Activated CD8-positive, alpha-beta memory T cell treated with anti-CD3 and anti-CD28 coated beads, Interleukin-2, amount 10 ng/mL, durations not matched to agents 7 days and 5 days (primary cell): ENCODE measurements at regions not wholly inside any gene's neighbourhood (a gene's known extent, or its start where the extent isn't known, plus 50 kb on each side); places are given as distances from the start of the nearest gene placed in this dataset.
A peak's percentile ranks its signal among the peaks of the same experiment; 100 is the strongest.
"Not testable (repeated sequence)": the region's sequence is repeated elsewhere in the genome, so short reads cannot be mapped to it uniquely, and the experiment has no call there.

Source experiments
- ATAC-seq: fragments of 150-1000 bp; cut with Tn5 transposase; one replicate; pipeline ENCODE4 v1.10.0; 2021; ENCODE audit warnings: moderate library complexity
- CTCF ChIA-PET: fragments of 350-600 bp; sonication (Branson Sonifier 250); formaldehyde crosslinking; loops from one replicate; lab custom pipeline; 2021; ENCODE audit warnings: antibody characterized with exemption; lab: Charles Lee
- DNase-seq: peaks from one replicate; pipeline ENCODE4 v3.0.0-alpha.2; 2020
- H3K27ac Mint-ChIP-seq: one replicate; pipeline ENCODE4 v1.8.0; 2021; ENCODE audit warnings: mild to moderate bottlenecking, mixed read lengths
- H3K27me3 Mint-ChIP-seq: one replicate; pipeline ENCODE4 v1.8.0; 2021; ENCODE audit warnings: mixed read lengths
- H3K36me3 Mint-ChIP-seq: one replicate; pipeline ENCODE4 v1.8.0; 2021; ENCODE audit warnings: mild to moderate bottlenecking, mixed read lengths
- H3K4me1 Mint-ChIP-seq: one replicate; pipeline ENCODE4 v1.8.0; 2021; ENCODE audit warnings: mixed read lengths
- H3K4me3 Mint-ChIP-seq: one replicate; pipeline ENCODE4 v1.8.0; 2021; ENCODE audit warnings: mild to moderate bottlenecking, moderate library complexity, mixed read lengths
- H3K9me3 Mint-ChIP-seq: one replicate; pipeline ENCODE4 v1.8.0; 2022; ENCODE audit warnings: low read depth, mixed read lengths

DNA sequence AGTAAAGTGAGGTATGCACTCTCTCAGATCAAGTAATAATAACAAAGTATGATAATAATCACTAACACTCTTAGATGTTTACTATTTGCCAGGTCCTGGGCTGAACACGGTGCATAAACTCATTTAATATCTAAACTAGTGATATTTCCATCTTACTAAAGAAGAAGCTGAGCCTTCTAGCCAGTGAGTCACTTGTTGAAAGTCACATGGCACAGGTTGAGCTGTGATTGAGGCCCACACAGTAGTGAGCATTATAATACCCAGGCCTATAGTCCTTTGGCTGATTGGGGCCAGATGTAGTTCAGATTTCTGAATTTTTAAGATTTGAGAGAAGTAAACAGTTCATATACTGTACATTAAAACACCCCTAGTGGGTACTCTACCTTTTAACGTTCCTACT is 93.2 kb upstream of the CCDC80 start:
- H3K9me3 Mint-ChIP-seq = no peaks in the 10 kb centered on the region
- CTCF ChIA-PET = interaction anchor here (0.6 to 9.4 kb wide), 61 partner anchors 8 to 555 kb away, joined by 3 to 131 read pairs (median 5); partner anchors contain the start of genes CD200R1 and GTPBP8
- no peaks in the 10 kb centered on the region for H3K36me3 Mint-ChIP-seq
- ATAC-seq = peak; percentile 27
- no peak for DNase-seq
- no peak overlapping the region for H3K4me3 Mint-ChIP-seq
- H3K4me1 Mint-ChIP-seq = peaks cover 32% of the 10 kb centered on the region
- no peak overlapping the region for H3K27ac Mint-ChIP-seq
- no peaks in the 10 kb centered on the region for H3K27me3 Mint-ChIP-seq

DNA sequence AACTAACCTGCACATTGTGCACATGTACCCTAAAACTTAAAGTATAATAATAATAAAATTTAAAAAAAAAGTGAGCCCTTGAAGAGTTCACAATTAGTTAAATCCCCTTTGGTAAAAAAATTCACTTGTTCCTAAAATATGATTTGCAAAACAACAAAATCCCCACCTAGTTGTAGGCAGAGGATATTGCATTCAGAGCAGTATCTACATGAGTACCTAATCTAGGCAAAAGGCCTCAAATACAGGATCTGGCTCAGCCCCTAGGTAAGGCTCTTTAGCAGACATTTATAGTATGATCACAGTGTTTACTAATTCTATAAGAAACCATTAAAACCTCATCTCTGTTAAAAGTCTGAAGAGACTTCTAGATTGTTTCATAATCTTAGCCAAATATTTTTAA is 89.3 kb upstream of the CCDC80 start:
- DNase-seq = no peak
- peaks cover 2% of the 10 kb centered on the region for H3K36me3 Mint-ChIP-seq
- ATAC-seq = peak; percentile 36
- CTCF ChIA-PET = no interaction called here
- H3K27me3 Mint-ChIP-seq = peaks cover 2% of the 10 kb centered on the region
- no peak overlapping the region for H3K4me3 Mint-ChIP-seq
- H3K9me3 Mint-ChIP-seq = peaks cover 2% of the 10 kb centered on the region
- no peak overlapping the region for H3K27ac Mint-ChIP-seq
- H3K4me1 Mint-ChIP-seq = peaks cover 6% of the 10 kb centered on the region

DNA sequence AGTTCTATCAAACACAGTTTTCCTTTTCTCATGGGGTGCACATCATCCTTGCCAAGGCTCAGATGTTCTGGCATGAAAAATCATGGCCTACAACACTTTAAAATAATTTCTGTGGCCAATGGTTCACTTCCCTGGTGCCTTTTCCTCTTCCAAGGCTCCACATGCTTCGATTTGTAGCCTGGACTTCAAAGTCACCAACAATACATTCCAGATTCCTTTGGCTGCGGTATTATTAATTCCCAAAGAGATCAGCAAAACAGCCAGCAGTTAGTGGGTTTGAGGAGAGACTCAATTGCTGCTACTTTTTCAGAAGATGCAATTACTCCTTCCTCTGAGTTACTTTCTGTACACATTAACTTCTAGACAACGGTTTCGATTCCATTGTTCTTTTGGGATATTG is 80.3 kb upstream of the CCDC80 start:
- DNase-seq = no peak
- ATAC-seq = no peak
- Mint-ChIP-seq H3K27me3 (peaks cover 1% of the 10 kb centered on the region), H3K27ac (no peak overlapping the region), H3K9me3 (no peaks in the 10 kb centered on the region), H3K36me3 (no peaks in the 10 kb centered on the region), H3K4me3 (no peak overlapping the region), H3K4me1 (no peaks in the 10 kb centered on the region)
- CTCF ChIA-PET = interaction anchor here (2.4 kb wide), 1 partner anchor 14 kb away, joined by 11 read pairs; no protein-coding TSS in a partner anchor

DNA sequence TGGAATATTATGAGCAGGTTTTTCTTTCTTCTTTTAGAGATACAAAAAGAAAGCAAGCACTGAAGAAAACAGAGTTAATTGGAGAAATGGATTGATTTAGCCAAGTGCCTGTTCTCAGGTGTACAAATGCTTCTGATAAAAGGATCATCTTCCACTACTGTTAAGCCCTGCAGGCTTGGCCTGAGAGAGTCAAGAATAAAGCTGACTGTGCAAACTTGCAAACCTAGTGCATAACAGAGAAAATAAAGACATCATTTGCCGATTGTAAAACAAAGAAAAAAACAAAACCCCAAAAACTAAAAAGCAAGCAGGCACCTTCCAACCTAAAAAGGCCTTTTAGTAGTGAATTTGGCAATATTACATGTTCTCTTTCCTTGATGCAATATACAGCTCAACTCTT is 78.0 kb upstream of the CCDC80 start:
- Mint-ChIP-seq H3K27ac (no peak overlapping the region), H3K27me3 (no peaks in the 10 kb centered on the region), H3K36me3 (no peaks in the 10 kb centered on the region), H3K4me1 (no peaks in the 10 kb centered on the region), H3K9me3 (no peaks in the 10 kb centered on the region), H3K4me3 (no peak overlapping the region)
- CTCF ChIA-PET = interaction anchor here (2.4 kb wide), 1 partner anchor 16 kb away, joined by 11 read pairs; no protein-coding TSS in a partner anchor
- ATAC-seq = no peak
- DNase-seq = no peak

DNA sequence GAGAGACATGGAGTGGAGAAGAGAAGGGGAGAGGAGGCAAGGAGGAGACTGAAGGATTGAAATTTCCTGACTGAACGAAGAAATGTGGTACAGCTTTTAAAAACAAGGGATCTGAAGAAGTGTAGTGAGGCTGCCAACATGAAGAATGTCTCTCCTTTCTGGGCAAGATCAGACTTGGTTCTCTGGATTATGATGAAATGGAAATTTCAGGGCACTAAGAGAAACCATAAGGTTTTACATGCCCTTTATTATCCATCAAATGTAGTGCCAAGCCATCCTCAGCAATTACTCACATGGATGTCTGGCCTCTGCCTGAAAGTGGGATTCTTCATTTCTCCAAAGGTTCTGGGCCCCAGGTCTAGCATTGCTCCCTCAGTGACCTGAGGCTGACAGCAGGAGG is 77.6 kb upstream of the CCDC80 start:
- no peaks in the 10 kb centered on the region for H3K9me3 Mint-ChIP-seq
- H3K27me3 Mint-ChIP-seq = no peaks in the 10 kb centered on the region
- CTCF ChIA-PET = no interaction called here

DNA sequence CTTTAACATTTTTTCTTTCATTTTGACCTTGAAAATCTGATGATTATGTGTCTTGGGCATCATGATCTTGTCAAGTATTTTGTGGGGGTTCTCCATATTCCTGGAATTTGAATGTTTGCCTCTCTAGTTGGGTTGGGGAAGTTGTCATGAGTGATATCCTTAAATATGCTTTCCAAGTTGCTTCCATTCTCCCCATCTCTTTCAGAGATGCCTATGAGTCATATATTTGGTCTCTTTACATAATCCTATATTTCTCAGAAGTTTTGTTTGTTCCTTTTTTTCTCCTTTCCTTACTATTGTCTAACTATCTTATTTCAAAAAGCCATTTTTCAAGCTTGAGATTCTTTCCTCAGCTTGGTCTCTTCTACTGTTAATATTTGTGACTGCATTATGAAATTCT is 69.0 kb upstream of the CCDC80 start:
- no peak overlapping the region for H3K27ac Mint-ChIP-seq
- H3K27me3 Mint-ChIP-seq = peaks cover 53% of the 10 kb centered on the region
- ATAC-seq (no peak), DNase-seq (no peak)
- peaks cover 9% of the 10 kb centered on the region for H3K36me3 Mint-ChIP-seq
- CTCF ChIA-PET = interaction anchor here (1.1 kb wide), 1 partner anchor 67 kb away, joined by 3 read pairs; no protein-coding TSS in a partner anchor
- H3K4me1 Mint-ChIP-seq = no peaks in the 10 kb centered on the region
- no peaks in the 10 kb centered on the region for H3K9me3 Mint-ChIP-seq
- H3K4me3 Mint-ChIP-seq = no peak overlapping the region

More for the DNA sequence above, 77.6 kb upstream of the CCDC80 start:
- no peaks in the 10 kb centered on the region for H3K4me1 Mint-ChIP-seq
- no peak overlapping the region for H3K27ac Mint-ChIP-seq
- H3K4me3 Mint-ChIP-seq = no peak overlapping the region
- ATAC-seq (no peak), DNase-seq (no peak)
- H3K36me3 Mint-ChIP-seq = peaks cover 2% of the 10 kb centered on the region

DNA sequence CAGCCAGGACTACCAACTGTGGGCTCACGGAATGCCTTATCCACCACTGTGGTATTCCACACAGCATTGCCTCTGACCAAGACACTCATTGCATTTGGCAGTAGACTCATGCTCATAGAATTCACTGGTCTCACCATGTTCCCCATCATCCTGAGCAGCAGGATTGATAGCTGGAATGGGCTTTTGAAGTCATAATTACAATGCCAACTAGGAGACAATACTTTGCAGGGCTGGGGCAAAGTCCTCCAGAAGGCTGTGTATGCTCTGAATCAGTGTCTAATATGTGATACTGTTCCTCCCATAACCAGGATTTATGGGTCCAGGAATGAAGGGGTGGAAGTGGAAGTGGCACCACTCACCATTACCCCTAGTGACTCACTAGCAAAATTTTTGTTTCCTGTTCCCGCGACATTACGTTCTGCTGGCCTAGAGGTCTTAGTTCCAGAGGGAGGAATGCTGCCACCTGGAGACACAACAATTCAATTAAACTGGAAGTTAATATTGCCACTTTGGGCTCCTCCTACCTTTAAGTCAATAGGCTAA is 58.6 kb upstream of the CCDC80 start:
- Mint-ChIP-seq H3K36me3 (no peaks in the 10 kb centered on the region), H3K4me3 (no peak overlapping the region), H3K4me1 (peaks cover 12% of the 10 kb centered on the region), H3K27me3 (peaks cover 38% of the 10 kb centered on the region), H3K9me3 (peaks cover 2% of the 10 kb centered on the region), H3K27ac (no peak overlapping the region)
- CTCF ChIA-PET = no interaction called here
- ATAC-seq (no peak), DNase-seq (no peak)

DNA sequence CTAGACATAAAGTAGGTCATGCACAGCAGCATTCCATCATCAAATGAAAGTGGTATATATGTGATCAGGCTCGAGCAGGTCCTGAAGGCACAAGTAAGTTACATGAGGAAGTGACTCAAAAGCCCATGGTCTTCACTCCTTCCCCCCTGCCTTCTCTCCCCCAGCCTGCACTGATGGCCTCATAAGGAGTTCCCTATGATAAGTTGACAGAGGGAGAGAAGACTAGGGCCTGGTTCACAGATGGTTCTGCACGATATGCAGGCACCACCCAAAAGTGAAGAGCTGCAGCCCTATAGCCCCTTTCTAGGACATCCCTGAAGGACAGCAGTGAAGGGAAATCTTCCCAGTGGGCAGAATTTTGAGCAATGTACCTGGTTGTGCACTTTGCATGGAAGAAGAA is 57.5 kb upstream of the CCDC80 start:
- H3K36me3 Mint-ChIP-seq, DNase-seq, H3K4me3 Mint-ChIP-seq, H3K9me3 Mint-ChIP-seq, H3K27ac Mint-ChIP-seq, ATAC-seq: not testable (repeated sequence)
- H3K4me1 Mint-ChIP-seq = peaks cover 13% of the 10 kb centered on the region
- CTCF ChIA-PET = interaction anchor here (1.0 kb wide), 1 partner anchor 36 kb away, joined by 3 read pairs; no protein-coding TSS in a partner anchor
- peaks cover 28% of the 10 kb centered on the region for H3K27me3 Mint-ChIP-seq

DNA sequence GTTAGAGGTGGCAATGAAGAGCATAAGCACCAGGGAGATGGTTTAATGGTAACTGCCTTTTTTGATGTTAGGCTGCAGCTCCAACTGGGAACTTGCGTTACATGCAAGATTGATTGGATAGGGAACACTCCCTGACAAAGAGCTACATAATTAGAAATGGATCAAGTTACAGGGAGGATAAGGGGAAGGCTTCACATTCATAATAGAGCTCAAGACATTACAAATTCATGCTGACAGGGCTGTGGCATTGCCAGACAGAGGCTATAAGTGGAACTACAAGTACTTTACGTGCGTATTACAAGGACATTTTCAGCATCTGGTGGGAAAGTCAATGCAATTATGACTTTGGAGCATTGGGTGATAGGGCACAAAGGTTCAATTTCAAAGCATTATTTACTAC is 55.3 kb upstream of the CCDC80 start:
- CTCF ChIA-PET = interaction anchor here (0.6 to 1.8 kb wide), 3 partner anchors 23 to 53 kb away, joined by 3 to 15 read pairs (median 4); no protein-coding TSS in a partner anchor
- not testable (repeated sequence) for H3K27ac Mint-ChIP-seq, ATAC-seq, H3K36me3 Mint-ChIP-seq, H3K27me3 Mint-ChIP-seq, DNase-seq, H3K9me3 Mint-ChIP-seq, H3K4me3 Mint-ChIP-seq
- peaks cover 13% of the 10 kb centered on the region for H3K4me1 Mint-ChIP-seq

DNA sequence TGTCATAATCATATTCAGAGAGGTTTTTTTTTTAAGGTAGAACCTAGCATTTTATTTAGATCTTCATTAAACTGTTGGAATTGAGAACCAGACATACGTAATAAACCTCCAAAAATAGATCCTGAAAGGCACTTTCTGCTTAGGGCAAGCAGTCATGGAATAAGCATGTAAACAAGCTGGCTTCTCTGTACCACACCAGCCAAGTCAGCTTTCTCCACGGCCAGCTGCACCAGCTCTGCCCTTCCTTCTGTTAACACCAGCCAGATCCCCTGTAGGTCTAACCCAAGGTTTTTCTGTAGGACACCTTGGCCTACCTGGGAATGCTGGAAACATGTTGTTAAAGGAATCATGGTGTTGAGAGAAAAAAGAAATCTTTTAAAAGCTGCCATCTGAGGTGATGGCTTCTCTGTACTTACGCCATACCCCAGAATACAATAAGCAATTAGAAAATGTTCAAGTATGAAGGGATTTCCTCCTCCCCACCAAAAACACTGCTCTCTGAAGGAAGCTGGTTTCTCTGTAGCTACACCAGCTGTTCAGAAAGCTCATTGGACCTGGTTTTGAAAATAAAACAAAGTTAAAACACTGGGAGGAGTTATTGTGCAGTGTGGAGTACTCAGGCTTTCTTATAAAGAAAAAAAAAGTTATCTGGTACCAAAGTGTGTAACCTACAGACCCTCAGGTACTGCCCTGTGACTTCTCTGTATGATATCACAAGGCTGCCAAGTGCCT is 54.6 kb upstream of the CCDC80 start:
- H3K4me1 Mint-ChIP-seq = peaks cover 16% of the 10 kb centered on the region
- ATAC-seq = peak; percentile 69
- CTCF ChIA-PET = interaction anchor here (0.6 to 1.8 kb wide), 4 partner anchors 22 to 52 kb away, joined by 3 to 15 read pairs (median 4); no protein-coding TSS in a partner anchor
- DNase-seq, H3K27me3 Mint-ChIP-seq, H3K36me3 Mint-ChIP-seq, H3K9me3 Mint-ChIP-seq, H3K27ac Mint-ChIP-seq, H3K4me3 Mint-ChIP-seq: not testable (repeated sequence)

DNA sequence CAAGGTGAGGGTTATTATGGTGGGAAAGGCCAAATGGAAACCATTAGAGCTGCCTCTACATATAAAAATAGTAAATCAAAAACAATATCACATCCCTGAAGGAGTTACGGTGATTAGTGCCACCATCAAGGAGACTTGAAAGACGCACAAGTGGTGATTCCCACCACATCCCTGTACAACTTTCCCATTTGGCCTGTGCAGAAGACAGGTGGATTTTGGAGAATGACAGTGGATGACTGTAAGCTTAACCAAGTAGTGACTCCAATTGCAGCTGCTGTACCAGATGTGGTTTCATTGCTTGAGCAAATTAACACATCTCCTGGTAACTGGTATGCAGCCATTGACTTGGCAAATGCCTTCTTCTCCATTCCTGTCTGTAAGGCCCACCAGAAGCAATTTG is 54.0 kb upstream of the CCDC80 start:
- ATAC-seq, H3K4me3 Mint-ChIP-seq, H3K27me3 Mint-ChIP-seq, H3K36me3 Mint-ChIP-seq, DNase-seq, H3K27ac Mint-ChIP-seq, H3K9me3 Mint-ChIP-seq: not testable (repeated sequence)
- H3K4me1 Mint-ChIP-seq = peaks cover 21% of the 10 kb centered on the region
- CTCF ChIA-PET = interaction anchor here (0.6 to 1.8 kb wide), 3 partner anchors 24 to 52 kb away, joined by 3 to 15 read pairs (median 3); no protein-coding TSS in a partner anchor

DNA sequence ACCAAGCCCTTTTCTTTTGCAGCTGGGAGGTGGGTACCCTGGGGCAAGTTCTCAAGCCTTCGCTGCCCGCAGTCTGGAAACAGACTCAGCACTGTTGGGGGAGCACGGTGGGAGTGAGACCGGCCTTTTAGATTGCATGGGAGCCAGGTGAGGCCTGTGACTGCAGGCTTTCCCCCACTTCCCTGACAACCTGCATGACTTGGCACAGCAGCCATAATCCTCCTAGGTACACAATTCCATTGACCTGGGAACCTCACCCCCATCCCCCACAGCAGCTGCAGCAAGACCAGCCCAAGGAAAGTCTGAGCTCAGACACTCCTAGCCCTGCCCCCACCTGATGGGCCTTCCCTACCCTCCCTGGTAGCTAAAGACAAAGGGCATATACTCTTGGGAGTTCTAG is 52.2 kb upstream of the CCDC80 start:
- H3K4me1 Mint-ChIP-seq = peaks cover 34% of the 10 kb centered on the region
- DNase-seq (no peak), ATAC-seq (no peak)
- no peak overlapping the region for H3K4me3 Mint-ChIP-seq
- CTCF ChIA-PET = interaction anchor here (1.4 to 1.5 kb wide), 2 partner anchors 14 to 16 kb away, joined by 3 to 5 read pairs; no protein-coding TSS in a partner anchor
- H3K9me3 Mint-ChIP-seq = peaks cover 2% of the 10 kb centered on the region
- H3K27ac Mint-ChIP-seq = no peak overlapping the region
- H3K36me3 Mint-ChIP-seq = peaks cover 3% of the 10 kb centered on the region
- H3K27me3 Mint-ChIP-seq = no peaks in the 10 kb centered on the region
